ENCODE measurements at regions not wholly inside any gene's neighbourhood (a gene's known extent, or its start where the extent isn't known, plus 50 kb on each side); places are given as distances from the start of the nearest gene placed in this dataset.

DNA sequence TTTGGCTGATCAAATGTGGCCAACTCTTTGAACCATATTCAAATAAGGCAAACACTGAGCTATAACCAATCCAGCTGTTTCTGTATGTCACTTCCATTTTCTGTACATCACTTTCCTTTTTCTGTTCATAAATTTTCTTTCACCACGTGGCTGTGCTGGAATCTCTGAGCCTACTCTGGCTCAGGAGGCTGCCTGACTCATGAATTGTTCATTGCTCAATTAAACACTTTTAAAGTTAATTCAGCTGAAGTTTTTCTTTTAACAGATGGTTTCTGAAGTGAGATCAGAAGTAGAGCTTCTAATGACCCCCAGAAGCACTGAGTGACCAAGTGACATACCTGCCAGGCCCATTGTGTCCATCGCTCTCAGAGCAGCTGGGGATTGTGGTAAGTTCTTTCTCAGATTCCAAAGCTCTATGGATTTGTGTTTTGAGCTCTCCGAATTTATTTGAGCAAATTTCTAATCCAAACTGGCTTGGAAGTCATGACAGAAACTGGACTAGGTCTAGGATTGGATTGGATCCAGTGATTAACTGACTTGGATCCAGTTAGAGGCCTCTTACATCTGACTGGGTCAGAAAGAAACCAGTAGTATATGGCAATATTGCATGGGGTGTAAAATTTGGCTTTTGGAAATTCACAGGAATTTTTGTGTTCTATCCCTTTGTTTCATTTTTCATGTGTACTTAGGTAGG is 121.2 kb upstream of the BANK1 start (continued):
- TF ChIP-seq STAT1 (IDR thresholded peaks at IDR 0.05; ENCODE audit: unreplicated experiment), result no peak

DNA sequence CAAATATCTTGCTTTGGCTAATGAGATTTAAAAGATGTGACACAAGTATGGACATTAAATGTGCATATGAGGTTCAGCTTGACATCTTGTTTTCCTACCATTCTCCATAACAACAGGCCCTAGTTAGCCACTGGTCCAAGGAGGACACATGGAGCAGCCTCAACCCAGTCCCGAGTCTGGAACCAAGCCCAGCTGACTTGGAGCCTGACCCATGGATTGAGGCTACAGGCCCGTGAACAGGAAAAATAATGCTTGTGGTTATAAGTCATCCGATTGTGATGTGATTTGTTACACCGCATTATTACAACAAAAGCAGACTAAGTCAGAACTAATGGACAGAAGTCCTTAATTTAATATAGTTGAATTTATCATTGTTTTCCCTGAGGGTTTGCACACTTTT is 123.2 kb upstream of the BANK1 start:
- Mint-ChIP-seq H3K4me1 (no peaks in the 10 kb centered on the region), H3K9me3 (no peaks in the 10 kb centered on the region), H3K27me3 (ENCODE audit: insufficient read depth, low read depth, poor library complexity) (peaks cover 2% of the 10 kb centered on the region), H3K4me3 (no peak overlapping the region), H3K36me3 (ENCODE audit: low read depth) (no peaks in the 10 kb centered on the region), H3K27ac (no peak overlapping the region)
- Histone ChIP-seq H3F3A (replicated peaks; ENCODE audit: low read depth) (no peaks in the 10 kb centered on the region), H3K27ac (ENCODE audit: low read depth) (no peak overlapping the region), H3K4me2 (no peak overlapping the region), H3K9me2 (ENCODE audit: insufficient read depth) (no peaks in the 10 kb centered on the region; the same call in none of the 2 replicates), H4K20me1 (replicated peaks; ENCODE audit: insufficient read depth) (no peaks in the 10 kb centered on the region), H3K4me1 (ENCODE audit: insufficient read depth) (no peaks in the 10 kb centered on the region), H3K4me3 (no peak overlapping the region), H2AFZ (no peak overlapping the region), H3K36me3 (ENCODE audit: insufficient read depth) (no peaks in the 10 kb centered on the region), H3K27me3 (ENCODE audit: insufficient read depth) (no peaks in the 10 kb centered on the region), H3K79me2 (replicated peaks; ENCODE audit: insufficient read depth) (no peaks in the 10 kb centered on the region)
- no peak for ATAC-seq
- DNase-seq (ENCODE audit: low spot score), result no peak
- TF ChIP-seq, protein P1, sequence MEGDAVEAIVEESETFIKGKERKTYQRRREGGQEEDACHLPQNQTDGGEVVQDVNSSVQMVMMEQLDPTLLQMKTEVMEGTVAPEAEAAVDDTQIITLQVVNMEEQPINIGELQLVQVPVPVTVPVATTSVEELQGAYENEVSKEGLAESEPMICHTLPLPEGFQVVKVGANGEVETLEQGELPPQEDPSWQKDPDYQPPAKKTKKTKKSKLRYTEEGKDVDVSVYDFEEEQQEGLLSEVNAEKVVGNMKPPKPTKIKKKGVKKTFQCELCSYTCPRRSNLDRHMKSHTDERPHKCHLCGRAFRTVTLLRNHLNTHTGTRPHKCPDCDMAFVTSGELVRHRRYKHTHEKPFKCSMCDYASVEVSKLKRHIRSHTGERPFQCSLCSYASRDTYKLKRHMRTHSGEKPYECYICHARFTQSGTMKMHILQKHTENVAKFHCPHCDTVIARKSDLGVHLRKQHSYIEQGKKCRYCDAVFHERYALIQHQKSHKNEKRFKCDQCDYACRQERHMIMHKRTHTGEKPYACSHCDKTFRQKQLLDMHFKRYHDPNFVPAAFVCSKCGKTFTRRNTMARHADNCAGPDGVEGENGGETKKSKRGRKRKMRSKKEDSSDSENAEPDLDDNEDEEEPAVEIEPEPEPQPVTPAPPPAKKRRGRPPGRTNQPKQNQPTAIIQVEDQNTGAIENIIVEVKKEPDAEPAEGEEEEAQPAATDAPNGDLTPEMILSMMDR (conservative IDR thresholded peaks at IDR 0.05; ENCODE audit: low read depth in 2 of 2), result no peak
- TF ChIP-seq ZNF331 (CRISPR knock-in tag; IDR thresholded peaks at IDR 0.05; ENCODE audit: low read depth) (no peak), CREB1 (CRISPR knock-in tag; IDR thresholded peaks at IDR 0.05; ENCODE audit: low read depth) (no peak), JUNB (IDR thresholded peaks at IDR 0.05; ENCODE audit: unreplicated experiment) (no peak), ZNF114 (CRISPR knock-in tag; IDR thresholded peaks at IDR 0.05) (no peak), POLR2AphosphoS5 (IDR thresholded peaks at IDR 0.05; ENCODE audit: low read depth) (no peak), NANOG (IDR thresholded peaks at IDR 0.05; ENCODE audit: borderline replicate concordance) (no peak), EZH2 (IDR thresholded peaks at IDR 0.05; ENCODE audit: low read depth, unreplicated experiment) (no peak)
- TF ChIP-seq, protein P2, sequence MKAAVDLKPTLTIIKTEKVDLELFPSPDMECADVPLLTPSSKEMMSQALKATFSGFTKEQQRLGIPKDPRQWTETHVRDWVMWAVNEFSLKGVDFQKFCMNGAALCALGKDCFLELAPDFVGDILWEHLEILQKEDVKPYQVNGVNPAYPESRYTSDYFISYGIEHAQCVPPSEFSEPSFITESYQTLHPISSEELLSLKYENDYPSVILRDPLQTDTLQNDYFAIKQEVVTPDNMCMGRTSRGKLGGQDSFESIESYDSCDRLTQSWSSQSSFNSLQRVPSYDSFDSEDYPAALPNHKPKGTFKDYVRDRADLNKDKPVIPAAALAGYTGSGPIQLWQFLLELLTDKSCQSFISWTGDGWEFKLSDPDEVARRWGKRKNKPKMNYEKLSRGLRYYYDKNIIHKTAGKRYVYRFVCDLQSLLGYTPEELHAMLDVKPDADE (IDR thresholded peaks at IDR 0.05), result no peak
- TF ChIP-seq, protein P3, sequence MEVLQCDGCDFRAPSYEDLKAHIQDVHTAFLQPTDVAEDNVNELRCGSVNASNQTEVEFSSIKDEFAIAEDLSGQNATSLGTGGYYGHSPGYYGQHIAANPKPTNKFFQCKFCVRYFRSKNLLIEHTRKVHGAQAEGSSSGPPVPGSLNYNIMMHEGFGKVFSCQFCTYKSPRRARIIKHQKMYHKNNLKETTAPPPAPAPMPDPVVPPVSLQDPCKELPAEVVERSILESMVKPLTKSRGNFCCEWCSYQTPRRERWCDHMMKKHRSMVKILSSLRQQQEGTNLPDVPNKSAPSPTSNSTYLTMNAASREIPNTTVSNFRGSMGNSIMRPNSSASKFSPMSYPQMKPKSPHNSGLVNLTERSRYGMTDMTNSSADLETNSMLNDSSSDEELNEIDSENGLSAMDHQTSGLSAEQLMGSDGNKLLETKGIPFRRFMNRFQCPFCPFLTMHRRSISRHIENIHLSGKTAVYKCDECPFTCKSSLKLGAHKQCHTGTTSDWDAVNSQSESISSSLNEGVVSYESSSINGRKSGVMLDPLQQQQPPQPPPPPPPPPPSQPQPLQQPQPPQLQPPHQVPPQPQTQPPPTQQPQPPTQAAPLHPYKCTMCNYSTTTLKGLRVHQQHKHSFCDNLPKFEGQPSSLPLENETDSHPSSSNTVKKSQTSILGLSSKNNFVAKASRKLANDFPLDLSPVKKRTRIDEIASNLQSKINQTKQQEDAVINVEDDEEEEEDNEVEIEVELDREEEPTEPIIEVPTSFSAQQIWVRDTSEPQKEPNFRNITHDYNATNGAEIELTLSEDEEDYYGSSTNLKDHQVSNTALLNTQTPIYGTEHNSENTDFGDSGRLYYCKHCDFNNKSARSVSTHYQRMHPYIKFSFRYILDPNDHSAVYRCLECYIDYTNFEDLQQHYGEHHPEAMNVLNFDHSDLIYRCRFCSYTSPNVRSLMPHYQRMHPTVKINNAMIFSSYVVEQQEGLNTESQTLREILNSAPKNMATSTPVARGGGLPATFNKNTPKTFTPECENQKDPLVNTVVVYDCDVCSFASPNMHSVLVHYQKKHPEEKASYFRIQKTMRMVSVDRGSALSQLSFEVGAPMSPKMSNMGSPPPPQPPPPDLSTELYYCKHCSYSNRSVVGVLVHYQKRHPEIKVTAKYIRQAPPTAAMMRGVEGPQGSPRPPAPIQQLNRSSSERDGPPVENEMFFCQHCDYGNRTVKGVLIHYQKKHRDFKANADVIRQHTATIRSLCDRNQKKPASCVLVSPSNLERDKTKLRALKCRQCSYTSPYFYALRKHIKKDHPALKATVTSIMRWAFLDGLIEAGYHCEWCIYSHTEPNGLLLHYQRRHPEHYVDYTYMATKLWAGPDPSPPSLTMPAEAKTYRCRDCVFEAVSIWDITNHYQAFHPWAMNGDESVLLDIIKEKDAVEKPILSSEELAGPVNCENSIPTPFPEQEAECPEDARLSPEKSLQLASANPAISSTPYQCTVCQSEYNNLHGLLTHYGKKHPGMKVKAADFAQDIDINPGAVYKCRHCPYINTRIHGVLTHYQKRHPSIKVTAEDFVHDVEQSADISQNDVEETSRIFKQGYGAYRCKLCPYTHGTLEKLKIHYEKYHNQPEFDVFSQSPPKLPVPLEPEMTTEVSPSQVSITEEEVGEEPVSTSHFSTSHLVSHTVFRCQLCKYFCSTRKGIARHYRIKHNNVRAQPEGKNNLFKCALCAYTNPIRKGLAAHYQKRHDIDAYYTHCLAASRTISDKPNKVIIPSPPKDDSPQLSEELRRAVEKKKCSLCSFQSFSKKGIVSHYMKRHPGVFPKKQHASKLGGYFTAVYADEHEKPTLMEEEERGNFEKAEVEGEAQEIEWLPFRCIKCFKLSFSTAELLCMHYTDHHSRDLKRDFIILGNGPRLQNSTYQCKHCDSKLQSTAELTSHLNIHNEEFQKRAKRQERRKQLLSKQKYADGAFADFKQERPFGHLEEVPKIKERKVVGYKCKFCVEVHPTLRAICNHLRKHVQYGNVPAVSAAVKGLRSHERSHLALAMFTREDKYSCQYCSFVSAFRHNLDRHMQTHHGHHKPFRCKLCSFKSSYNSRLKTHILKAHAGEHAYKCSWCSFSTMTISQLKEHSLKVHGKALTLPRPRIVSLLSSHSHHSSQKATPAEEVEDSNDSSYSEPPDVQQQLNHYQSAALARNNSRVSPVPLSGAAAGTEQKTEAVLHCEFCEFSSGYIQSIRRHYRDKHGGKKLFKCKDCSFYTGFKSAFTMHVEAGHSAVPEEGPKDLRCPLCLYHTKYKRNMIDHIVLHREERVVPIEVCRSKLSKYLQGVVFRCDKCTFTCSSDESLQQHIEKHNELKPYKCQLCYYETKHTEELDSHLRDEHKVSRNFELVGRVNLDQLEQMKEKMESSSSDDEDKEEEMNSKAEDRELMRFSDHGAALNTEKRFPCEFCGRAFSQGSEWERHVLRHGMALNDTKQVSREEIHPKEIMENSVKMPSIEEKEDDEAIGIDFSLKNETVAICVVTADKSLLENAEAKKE (CRISPR knock-in tag; IDR thresholded peaks at IDR 0.05), result no peak

All from GM23338 (cell line).